T-helper 1 cell treated with Interleukin-12 subunit alpha and Interleukin-12 subunit beta and Interleukin-4 antibody, amounts not matched to agents 30 ng/mL and 1 ng/mL, for 36 hours (primary cell): ENCODE measurements at regions not wholly inside any gene's neighbourhood (a gene's known extent, or its start where the extent isn't known, plus 50 kb on each side); places are given as distances from the start of the nearest gene placed in this dataset.
"Not testable (repeated sequence)": the region's sequence is repeated elsewhere in the genome, so short reads cannot be mapped to it uniquely, and the experiment has no call there.

ENCODE experiments used
- intact Hi-C: fragments of 100-400 bp; cut with micrococcal nuclease; formaldehyde crosslinking; loops from one replicate; pipeline ENCODE4 v1.15.1; 2024

DNA sequence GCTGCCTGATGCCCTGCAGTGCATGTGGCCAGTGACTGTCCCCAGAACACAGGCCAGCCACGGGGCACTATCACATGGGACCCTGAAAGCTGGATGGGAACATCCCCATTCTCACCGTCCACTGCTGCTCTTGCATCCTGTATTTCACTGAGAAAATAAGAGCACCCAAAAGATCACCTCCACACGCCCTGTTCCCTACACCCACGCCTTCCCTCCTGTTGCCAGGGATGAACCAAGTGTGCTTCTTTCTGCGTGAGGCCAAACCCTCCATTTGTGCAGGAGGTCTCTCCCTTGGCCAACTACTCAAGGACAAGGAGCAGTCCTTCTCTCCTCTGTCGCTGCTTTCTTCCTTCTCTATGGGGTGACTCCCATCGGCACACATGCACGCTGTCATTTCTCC is 118.3 kb downstream of the LRRC37A3 start:
- intact Hi-C loops = not testable (repeated sequence)

DNA sequence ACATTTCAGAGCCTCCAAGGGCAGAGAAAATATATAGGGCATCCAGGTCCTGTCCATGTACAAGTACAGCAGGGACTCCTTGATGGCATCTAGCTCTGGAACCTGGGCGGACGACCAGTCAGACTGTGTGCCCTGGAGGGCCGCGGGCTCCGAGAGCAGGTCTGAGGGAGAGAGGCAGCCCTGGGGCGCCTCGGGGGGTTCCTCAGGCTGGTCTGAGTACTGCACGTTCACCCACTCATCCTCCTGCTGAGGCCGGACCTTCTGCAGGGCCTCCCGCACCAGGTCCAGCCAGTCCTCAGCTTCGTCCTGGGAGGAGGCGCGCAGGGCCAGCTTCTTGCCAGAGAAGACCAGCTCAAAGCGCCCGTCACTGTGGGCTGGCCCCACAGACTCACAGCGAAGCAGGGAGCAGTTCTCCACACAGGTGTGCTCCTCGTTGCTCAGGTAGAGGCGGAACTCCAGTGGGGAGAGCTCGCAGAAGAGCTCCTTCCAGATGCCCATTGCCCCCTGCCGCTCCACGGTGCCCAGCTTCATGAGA is 118.8 kb downstream of the LRRC37A3 start:
- intact Hi-C loops = not testable (repeated sequence)

DNA sequence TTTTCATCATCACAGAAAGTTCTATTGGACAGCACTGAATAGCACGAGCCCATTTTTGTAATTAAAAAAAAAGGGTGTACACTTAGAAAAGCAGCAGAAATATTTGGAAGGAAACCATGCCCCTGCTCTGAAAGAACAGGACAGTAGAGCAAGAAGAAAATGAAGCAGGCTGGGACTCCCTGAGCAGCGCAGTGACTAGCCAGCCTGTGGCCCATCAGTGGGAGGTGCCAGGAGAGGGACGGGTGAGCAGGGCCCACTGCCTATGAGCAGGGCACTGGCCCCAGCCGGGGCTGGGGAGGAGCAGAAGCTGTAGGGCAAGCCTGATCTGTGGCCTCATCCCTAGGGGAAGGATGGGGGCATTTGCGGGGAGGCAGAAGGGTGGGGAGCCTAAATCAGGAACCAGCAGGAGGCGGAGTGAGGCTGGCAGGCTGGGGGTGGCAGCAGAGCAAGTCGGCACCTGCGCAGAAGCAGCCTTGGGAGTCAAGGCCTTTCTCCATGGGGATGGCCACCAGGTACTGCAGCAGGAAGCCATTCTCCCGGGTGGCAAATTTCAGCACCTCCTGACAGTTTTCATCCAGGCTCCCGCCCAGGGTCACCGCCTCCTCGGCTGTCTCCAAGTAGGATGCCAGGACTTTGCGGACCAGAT is 119.6 kb downstream of the LRRC37A3 start:
- intact Hi-C loops = not testable (repeated sequence)

DNA sequence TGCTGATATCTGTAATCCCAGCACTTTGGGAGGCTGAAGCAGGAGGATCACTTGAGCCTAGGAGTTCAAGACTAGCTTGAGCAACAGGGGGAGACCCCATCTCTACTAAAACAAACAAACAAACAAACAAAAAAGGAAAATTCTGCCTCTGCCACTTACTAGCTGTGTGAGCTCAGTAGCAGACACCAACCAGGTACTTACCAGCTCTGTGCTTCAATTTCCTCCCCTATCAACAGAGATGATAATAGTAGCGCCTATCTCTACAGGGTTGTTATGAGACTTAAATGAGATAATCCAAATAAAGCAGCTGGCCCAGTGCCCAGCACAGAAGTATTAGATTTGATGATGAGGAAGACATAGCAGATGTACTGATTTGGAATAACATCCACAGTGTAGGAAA is 120.3 kb downstream of the LRRC37A3 start:
- intact Hi-C loops = not testable (repeated sequence)

DNA sequence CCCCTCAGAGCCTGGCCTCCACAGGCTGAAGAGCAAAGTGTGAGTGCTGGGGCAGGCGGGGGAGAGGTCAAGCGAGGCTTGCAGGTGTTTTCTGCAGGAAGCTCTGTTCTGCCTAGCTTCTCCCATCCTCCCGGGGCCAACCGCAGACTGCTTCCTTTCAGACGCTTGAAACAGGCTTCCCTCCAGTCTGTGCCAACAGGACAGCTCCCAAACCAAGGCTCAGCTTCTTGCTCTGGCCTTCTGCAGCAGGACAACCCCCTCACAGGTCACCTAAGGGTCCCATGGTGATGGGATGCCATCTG is 120.8 kb downstream of the LRRC37A3 start:
- intact Hi-C loops = not testable (repeated sequence)

DNA sequence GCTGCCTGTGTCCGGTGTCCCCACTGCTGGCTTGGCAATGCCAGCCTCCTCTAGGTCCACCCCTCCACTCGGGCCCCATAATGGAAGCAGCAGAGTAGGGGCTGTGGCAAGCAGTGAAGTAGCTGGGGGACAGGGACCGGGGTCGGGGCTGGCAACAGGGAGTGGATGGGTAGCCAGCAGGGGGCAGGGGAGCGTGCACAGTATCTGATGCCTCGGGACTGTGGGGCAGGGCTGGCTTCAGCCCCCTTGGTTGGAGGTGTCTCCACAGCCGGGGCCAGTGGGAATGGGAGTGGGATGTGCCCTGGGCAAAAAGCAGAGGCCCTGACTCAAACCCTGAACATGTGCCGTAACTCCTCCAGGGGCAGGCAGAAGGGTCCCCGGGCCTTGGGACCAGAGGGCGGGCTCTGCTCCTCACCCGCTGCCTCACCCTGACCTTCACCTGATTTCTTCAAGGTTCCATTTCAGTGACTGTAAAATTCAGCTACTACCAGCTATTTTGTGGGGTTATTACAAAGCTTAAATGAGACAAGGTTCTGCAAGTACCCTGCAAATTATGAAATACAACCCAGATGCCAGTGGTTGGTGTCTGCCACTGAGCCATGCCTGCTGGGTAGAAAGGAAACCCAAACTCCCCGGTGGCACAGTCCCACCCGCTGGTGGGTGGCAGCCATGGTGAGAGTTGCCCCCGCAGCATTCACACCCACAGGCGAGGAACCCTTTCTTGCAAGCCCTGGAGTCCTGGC is 121.4 kb downstream of the LRRC37A3 start:
- intact Hi-C loops = not testable (repeated sequence)

DNA sequence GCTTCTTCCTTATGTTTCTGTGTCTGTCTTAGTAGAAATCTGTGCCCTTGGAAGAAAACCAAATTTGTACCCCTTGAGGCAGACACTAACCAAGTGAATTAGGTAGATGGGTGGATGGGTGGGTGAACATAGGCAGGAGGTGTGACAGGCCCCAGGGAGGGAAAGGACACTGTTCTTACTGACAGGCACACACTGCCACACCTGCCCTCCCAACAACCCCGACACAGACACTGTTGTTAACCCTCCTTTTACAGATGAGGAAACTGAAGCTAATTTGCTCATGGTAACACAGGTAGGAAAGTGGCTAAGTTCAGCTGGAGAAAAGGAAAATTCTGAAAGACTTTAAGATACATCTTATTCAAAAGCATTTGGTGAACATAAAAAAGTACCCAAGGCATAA is 123.9 kb downstream of the LRRC37A3 start:
- intact Hi-C loops = not testable (repeated sequence)

DNA sequence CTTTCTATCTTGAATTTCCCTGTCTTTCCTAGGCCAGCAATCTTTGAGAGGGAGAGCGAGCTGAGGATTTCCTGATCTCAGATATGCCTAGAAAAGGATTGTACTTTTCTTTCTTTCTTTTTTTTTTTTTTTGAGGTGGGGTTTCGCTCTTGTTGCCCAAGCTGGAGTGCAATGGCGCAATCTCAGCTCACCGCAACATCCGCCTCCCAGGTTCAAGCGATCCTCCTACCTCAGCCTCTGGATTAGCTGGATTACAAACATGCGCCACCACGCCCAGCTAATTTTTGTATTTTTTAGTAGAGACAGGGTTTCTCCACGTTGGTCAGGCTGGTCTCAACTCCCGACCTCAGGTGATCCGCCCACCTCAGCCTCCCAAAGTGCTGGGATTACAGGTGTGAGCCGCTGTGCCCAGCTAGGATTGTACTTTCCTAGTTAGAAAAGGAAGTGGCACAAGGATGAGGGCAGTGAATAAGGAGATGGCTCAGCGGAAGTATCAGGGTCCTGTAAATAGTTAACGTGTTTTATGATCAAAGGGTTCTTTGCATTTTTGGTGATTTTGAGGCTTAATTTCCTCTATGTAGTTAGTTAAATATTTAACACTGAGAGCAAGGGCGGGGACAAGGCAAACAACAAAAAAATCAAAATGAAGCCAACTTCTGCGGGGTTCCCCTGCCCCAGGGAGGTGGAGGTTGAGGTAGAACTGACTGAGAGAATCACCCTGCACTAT is 124.6 kb downstream of the LRRC37A3 start:
- intact Hi-C loops = not testable (repeated sequence)

DNA sequence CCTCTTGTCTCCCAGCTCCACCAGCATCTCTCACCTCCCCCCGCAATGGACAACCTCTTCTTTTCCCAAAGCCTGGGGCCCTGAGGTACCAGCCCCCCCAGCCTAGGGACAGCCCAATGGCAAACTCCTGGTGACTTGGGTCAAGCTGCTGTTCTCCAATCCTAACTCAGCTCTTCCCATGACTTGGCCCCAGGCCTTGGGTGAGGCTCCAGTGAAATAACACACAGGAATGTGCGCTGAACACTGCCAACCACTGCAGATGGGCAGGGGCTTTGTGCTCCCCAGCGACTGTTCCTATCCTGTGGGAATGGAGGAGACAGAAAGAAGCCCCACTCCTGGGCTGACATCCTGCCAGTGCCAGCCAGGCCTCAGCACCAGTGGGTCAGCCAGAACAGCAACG is 125.2 kb downstream of the LRRC37A3 start:
- intact Hi-C loops = not testable (repeated sequence)

DNA sequence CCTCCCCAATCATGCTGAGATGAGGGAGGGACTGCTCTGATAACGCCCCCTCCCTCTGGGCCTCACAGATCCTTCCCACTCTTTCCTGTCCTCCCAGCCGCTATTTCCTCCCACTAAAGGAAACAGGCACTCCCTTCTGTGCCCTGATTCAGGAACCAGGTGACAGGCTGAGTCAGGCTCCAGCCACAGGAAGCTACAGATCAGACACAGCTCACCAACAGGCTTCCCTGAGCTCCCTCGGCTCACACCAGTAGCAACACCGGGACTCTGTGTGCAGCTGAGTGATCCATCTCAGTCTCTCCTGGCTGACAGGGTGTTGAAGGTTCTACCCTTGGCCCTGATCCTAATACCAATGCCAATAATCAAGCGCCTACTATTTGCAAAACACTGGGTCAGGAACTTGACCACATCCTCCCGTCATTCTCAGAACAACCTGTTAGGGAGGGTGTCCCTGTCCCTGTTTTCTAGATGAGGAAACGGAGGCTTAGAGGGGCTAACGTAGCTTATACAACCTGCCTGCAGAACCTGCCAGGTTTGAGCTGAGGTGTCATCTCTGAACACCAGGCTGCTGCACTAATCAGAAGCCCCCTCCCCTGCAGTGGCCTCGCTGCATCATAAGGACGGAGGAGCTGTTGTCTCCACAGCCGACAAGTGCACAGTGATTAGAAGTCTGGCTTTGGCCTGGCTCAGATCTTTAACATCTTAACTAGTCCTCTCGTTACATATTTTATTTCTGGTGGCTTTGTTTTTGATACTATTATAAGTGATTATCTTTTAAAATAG is 126.3 kb downstream of the LRRC37A3 start:
- intact Hi-C loops = not testable (repeated sequence)

DNA sequence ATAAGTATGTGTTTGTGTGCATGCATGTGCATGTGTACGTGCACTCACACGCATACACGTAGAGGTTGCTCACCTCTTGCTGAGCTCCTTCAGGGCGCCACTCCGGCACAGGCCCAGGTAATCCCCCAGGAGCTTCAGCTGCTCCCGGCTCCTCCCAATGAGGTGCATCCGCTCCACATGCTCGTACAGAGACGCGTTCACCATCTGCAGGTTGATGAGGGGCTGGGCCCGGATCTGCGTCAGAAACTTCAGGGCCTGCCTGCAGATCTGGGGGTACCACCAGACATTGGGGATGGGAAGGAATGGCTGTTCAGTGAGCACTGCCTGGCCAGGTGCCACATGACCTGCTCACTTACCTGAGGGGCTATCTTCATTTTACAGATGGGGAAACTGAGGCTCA is 127.0 kb downstream of the LRRC37A3 start:
- intact Hi-C loops = not testable (repeated sequence)

DNA sequence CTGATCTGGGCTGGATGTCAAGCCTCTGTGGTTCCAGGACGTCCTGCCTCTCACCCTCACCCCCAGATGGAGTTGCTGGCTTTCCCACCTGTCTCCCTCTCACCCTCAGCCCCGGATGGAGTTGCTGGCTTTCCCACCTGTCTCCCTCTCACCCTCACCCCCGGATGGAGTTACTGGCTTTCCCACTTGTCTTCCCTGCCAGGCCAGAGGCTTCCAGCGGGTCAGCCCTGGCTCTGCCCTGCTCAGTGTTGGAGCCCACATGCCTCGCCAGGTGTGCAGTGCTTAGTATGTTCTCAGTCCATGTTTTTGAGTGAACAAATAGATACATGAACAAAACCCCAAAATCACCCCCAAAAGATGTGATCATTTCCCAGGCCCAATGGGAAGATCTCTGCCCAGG is 127.6 kb downstream of the LRRC37A3 start:
- intact Hi-C loops = not testable (repeated sequence)

DNA sequence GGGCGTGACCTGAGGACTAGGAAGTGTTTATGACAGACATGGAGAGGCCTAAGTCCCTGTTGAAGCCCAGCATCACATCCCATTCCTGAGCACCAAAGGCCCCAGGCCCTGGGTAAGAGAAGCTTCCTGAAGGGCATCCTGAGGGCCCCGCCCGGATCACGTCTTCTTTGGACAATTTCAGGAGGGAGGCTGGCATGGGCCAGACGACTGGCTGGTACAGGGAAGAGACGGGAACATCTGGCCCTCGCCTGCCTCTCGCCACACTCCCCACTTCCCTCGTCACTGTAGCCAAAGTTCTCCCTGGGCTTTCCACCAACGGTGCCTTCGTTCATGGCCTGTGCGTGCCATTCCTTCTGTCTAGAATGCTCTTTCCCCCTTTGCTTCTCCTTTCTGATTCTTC is 128.1 kb downstream of the LRRC37A3 start:
- intact Hi-C loops = not testable (repeated sequence)

DNA sequence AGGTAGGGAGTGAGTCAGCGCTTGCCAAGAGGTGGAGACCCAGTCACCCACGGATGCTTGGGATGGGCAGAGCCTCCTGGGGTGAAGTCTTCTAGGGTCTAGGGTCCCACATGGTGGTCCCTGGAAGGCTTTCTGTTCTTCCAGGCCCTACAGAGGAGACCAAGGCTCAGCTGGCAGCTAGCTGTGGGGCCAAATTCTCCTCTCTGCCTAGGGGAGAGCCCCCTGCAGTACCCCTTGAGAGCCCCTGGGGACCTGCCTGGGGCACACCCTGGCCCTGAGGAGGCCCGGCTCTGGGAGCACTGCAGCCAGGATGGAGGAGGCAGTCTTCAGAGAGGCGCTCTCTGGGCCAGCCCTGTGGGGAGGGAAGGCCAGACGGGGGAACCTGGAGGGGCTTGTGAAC is 128.6 kb upstream of the SMURF2 start:
- intact Hi-C loops = not testable (repeated sequence)

DNA sequence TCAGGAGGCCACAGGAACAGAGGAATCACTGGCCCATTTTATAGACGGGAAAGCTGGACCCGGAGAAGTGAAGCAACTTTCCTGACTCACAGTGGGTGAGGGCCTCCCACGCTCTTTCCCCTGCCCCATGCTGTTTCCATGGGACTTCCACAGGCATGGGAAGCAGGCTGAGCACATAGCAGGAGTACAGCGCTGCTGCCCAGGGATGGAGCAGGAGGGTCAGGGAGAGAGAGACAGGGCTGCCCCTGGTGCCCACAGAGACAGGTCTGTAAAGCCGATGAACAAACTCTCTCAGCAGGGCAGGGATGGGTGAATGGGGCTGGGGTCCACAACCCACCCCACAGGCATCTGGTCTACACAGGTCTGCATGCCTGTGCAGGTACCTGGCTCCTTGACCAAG is 128.1 kb upstream of the SMURF2 start:
- intact Hi-C loops = not testable (repeated sequence)

DNA sequence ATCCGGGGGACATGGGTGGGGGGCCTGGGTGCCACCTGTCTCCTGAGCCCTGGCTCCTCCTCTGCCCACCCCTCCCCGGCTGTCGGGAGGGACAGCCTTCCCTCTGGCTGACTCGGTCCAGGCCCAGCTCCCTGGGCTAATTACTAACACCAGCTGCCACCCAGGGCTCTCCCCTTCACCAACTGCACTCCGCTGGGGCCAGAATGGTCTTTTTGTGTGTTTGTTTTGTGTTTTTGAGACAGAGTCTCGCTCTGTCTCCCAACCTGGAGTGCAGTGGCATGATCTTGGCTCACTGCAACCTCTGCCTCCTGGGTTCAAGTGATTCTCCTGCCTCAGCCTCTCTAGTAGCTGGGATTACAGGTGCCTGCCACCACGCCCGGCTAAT is 126.9 kb upstream of the SMURF2 start:
- intact Hi-C loops = not testable (repeated sequence)

DNA sequence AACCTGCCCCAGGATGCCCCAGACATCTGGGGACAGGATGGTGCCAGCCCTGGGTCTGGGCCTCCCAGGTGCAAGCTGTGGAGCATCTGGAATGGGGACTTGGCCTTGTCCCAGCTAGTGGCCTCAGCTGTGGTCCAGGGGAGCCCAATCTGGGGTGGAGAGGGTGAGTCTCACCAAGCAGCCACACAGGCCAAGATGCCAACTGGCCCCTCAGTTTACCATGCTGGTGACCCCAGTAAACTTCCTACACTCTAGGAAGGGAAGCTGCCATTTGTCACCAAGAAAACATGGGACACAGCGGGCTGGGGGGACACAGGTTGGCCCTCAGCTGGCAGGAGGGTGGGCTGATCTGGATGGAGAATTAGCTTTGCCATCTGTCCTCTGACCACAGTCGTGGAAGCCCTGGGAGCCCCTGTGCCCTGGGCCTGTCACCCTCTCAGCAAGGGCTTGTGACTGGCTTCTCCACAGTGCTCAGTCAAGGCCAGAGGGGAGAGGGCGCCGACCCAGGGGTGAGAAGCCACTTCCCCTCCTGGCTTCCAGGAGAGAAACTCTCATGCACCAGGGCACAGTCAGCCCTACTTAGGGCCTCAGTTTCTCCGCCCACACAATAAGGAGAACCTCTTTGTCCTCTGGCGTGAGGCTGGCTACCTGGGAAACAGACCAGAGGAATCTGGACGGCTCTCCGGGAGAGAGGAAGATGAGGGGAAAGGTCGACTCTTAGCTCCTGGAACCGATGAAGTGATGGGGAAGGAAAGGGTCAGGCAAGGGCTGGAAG is 126.4 kb upstream of the SMURF2 start:
- intact Hi-C loops = no loop called here

DNA sequence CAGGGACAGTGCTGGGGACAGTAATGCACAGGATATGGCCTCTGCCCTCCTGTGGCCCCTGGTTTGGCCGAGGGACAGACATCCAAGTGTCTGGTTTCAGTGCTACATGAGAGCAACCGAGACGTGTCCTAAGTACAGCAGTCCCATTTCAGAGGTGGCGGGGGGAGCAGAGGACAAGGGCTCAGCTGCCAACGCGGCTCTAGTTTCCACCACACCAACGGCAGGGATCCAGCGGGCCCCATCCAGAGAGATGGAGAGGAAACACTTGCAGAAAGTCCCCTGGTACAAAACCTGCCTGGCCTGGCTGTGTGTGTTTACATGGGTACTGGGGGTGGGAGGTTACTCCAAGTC is 125.8 kb upstream of the SMURF2 start:
- intact Hi-C loops = no loop called here

DNA sequence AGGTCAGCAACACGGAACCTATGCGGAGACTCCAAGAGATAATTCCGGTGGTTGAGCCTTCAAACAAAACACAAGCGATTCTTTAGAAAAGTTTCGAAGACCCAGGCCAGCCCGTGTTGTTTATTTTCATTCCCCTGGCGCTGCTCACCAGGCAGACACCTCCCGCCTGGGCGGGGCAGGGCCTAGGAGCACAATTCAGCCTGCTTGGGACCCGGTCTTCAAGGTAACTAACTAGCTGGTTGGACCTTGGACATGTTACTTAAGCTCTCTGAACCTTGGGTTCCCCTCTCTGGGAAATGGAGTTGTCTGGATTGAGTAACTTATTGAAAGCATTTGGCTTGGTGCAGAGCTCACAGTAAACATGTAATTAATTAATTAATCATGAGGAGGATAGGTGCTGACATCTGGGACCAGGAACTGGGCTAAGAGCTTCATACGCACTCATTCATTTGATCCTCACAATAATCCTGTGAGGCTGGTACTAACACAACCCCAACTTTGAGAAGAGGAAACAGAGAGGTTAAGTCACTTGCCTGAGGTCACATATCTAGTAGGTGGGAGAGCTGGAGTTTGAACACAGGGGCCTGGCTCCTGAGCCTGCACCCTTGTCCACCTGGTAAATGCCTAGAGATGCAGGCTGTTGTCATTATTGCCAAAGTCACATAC is 125.3 kb upstream of the SMURF2 start:
- intact Hi-C loops = no loop called here

DNA sequence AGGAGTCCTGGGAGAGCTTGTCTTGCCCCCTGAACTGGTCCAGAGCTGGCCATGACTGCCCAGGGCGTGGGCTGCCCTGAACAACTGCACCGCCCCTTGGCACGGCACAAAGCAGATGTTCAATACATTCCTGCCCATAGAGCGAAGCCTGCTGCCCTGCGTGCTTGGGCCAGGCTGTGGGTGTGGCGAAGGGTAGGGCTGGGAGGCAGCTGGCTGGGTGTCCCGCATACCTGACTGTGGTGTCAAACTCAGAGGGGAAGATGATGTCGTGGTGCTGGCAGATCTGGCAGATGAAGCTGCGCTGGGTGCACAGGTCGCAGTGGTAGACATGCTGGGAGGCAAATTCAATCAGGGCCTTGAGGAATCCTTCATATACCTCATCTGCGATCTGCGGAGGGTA is 124.2 kb upstream of the SMURF2 start:
- intact Hi-C loops = no loop called here
